ENCODE measurements at regions not wholly inside any gene's neighbourhood (a gene's known extent, or its start where the extent isn't known, plus 50 kb on each side); places are given as distances from the start of the nearest gene placed in this dataset.

GRCh38 chr1:112054510-112054909 lies 65.0 kb upstream of the KCND3 start:
- H3K18ac ChIP-seq (ENCODE audit: insufficient read length, low read depth, low read length), result no peak overlapping the region
- TF ChIP-seq CTCF (conservative IDR thresholded peaks at IDR 0.05), result no peak
- no peaks in the 10 kb centered on the region for H3K23me2 ChIP-seq (ENCODE audit: insufficient read length, low read depth, low read length, poor library complexity, severe bottlenecking)
- no peaks in the 10 kb centered on the region for H4K20me1 ChIP-seq (ENCODE audit: control insufficient read depth, insufficient read depth, insufficient read length)
- no peaks in the 10 kb centered on the region for H3K79me2 ChIP-seq (ENCODE audit: insufficient read depth, low read length)
- H4K91ac ChIP-seq (ENCODE audit: insufficient read length, low read depth, low read length), result no peak overlapping the region
- DNase-seq, result no peak
- H3K9me3 Mint-ChIP-seq, result no peaks in the 10 kb centered on the region
- no peak overlapping the region for H2BK120ac ChIP-seq (ENCODE audit: low read depth, low read length, poor library complexity, severe bottlenecking)
- H2BK12ac ChIP-seq (ENCODE audit: insufficient read length, low read depth, low read length), result no peak overlapping the region
- no peaks in the 10 kb centered on the region for H3K9me3 ChIP-seq (ENCODE audit: control insufficient read depth, low read depth, low read length)
- H3K4me1 Mint-ChIP-seq, result no peaks in the 10 kb centered on the region
- no peak overlapping the region for H3K27ac ChIP-seq (ENCODE audit: insufficient read length, low read depth, low read length)
- H4K5ac ChIP-seq (ENCODE audit: insufficient read length, low read depth, low read length), result no peak overlapping the region
- H4K8ac ChIP-seq (replicated peaks; ENCODE audit: insufficient read length, low read depth, low read length), result no peak overlapping the region
- no peak overlapping the region for H2BK15ac ChIP-seq (ENCODE audit: low read depth, low read length)
- no peak overlapping the region for H2AFZ ChIP-seq (ENCODE audit: low read length)
- 100% methylated on average over 2 of the region's 2 CpGs for WGBS (ENCODE audit: extremely low coverage, insufficient read length, low lambda C conversion rate)
- peaks cover 1% of the 10 kb centered on the region for H3K27me3 Mint-ChIP-seq (ENCODE audit: low read depth)
- H3K36me3 Mint-ChIP-seq (ENCODE audit: insufficient read depth in 1 of 3, low read depth in 3 of 3), result no peaks in the 10 kb centered on the region
- H3K4me1 ChIP-seq (ENCODE audit: insufficient read depth, low read length), result no peaks in the 10 kb centered on the region
- H3K4ac ChIP-seq (ENCODE audit: low read depth, low read length), result no peak overlapping the region
- H2BK5ac ChIP-seq (ENCODE audit: insufficient read length, low read length), result no peak overlapping the region
- no peak overlapping the region for H2AK5ac ChIP-seq (ENCODE audit: insufficient read length, low read length)
- no peaks in the 10 kb centered on the region for H3K27me3 ChIP-seq (ENCODE audit: insufficient read depth, low read length)
- H3K23ac ChIP-seq (ENCODE audit: insufficient read length, low read depth, low read length), result no peak overlapping the region
- no peak overlapping the region for H3K4me2 ChIP-seq (ENCODE audit: insufficient read depth, insufficient read length, low read length)
- H3K79me1 ChIP-seq (ENCODE audit: insufficient read depth, low read depth, low read length, poor library complexity, severe bottlenecking), result no peaks in the 10 kb centered on the region
- no peak overlapping the region for H3K56ac ChIP-seq (ENCODE audit: insufficient read length, low read depth, low read length)
- H2BK20ac ChIP-seq (ENCODE audit: low read depth, low read length, poor library complexity, severe bottlenecking), result no peak overlapping the region
- H3T11ph ChIP-seq (ENCODE audit: low read length), result no peak overlapping the region
- H3K27ac Mint-ChIP-seq, result no peak overlapping the region
- H3K4me3 Mint-ChIP-seq, result no peak overlapping the region
- no peak overlapping the region for H3K9ac ChIP-seq (ENCODE audit: extremely low read depth, insufficient read length, low read length)
- no peak overlapping the region for H3K14ac ChIP-seq (ENCODE audit: insufficient read depth, low read length)

All from H9 (cell line).